SU-DHL-6 (cell line): ENCODE measurements at regions not wholly inside any gene's neighbourhood (a gene's known extent, or its start where the extent isn't known, plus 50 kb on each side); places are given as distances from the start of the nearest gene placed in this dataset.

Experiments used
- H2AFZ ChIP-seq: fragments of 200-600 bp; sonication (generic); 2 replicates; pipeline ENCODE4 v1.6.1; 2014; ENCODE audit warnings: low read depth, mild to moderate bottlenecking, moderate library complexity, mixed read lengths, antibody characterized with exemption, low read length; ENCODE audit not compliant: severe bottlenecking
- H3F3A ChIP-seq: fragments of 200-600 bp; shearing (Covaris generic); 2 replicates; pipeline ENCODE4 v1.6.0; 2016; ENCODE audit warnings: antibody characterized with exemption, mild to moderate bottlenecking; ENCODE audit not compliant: insufficient read depth
- H3K27ac ChIP-seq: fragments of 200-600 bp; sonication (generic); 2 replicates; pipeline ENCODE4 v1.5.1; 2016; ENCODE audit warnings: low read depth, mild to moderate bottlenecking, low read length, moderate library complexity, mixed read lengths
- H3K27me3 ChIP-seq: fragments of 200-600 bp; sonication (generic), shearing (Covaris generic); 2 replicates; pipeline ENCODE4 v1.6.0; 2014; ENCODE audit warnings: mild to moderate bottlenecking, low read length
- H3K36me3 ChIP-seq: fragments of 200-600 bp; sonication (generic); 2 replicates; pipeline ENCODE4 v1.6.1; 2014; ENCODE audit warnings: mild to moderate bottlenecking, low read length, mixed read lengths
- H3K4me2 ChIP-seq: fragments of 300-600, 200-600 bp; shearing (Covaris generic), sonication (generic); 2 replicates; pipeline ENCODE4 v1.6.0; 2014; ENCODE audit warnings: low read length, low read depth, mild to moderate bottlenecking; ENCODE audit not compliant: poor library complexity, severe bottlenecking
- H3K4me3 ChIP-seq: fragments of 200-600 bp; sonication (generic); 2 replicates; pipeline ENCODE4 v1.5.1; 2014; ENCODE audit warnings: antibody characterized with exemption, low read length, mild to moderate bottlenecking, mixed read lengths; ENCODE audit not compliant: insufficient read depth, poor library complexity, severe bottlenecking
- H3K79me2 ChIP-seq: fragments of 200-600 bp; sonication (generic); 2 replicates; pipeline ENCODE4 v1.6.1; 2014; ENCODE audit warnings: mild to moderate bottlenecking, low read length, moderate library complexity; ENCODE audit not compliant: insufficient read depth
- H3K9ac ChIP-seq: fragments of 200-600 bp; sonication (generic); 2 replicates; pipeline ENCODE4 v1.7.0; 2014; ENCODE audit warnings: mild to moderate bottlenecking, low read length
- H3K9me2 ChIP-seq: fragments of 200-600 bp; sonication (generic); replicated peaks from 2 replicates; pipeline ENCODE4 v1.6.1; 2014; ENCODE audit warnings: low read length; ENCODE audit not compliant: insufficient read depth
- H3K9me3 ChIP-seq: fragments of 200-600 bp; sonication (generic); 2 replicates; pipeline ENCODE4 v1.6.1; 2014; ENCODE audit warnings: low read length, mixed read lengths; ENCODE audit not compliant: insufficient read depth
- H4K20me1 ChIP-seq: fragments of 200-600 bp; sonication (generic); 2 replicates; pipeline ENCODE4 v1.6.1; 2014; ENCODE audit warnings: low read depth, mild to moderate bottlenecking, antibody characterized with exemption, low read length, moderate library complexity, mixed read lengths
- EZH2phosphoT487 ChIP-seq: fragments of 200-600 bp; sonication (generic), shearing (Covaris generic); conservative IDR thresholded peaks from 2 replicates; pipeline ENCODE4 v1.6.1; 2018; ENCODE audit warnings: mild to moderate bottlenecking, antibody characterized with exemption, low read length, moderate library complexity, mixed read lengths
- TF ChIP-seq, protein P1 (sequence below): fragments of 200-600 bp; sonication (generic); IDR thresholded peaks from one replicate; pipeline ENCODE4 v1.5.1; 2017; ENCODE audit warnings: antibody characterized with exemption, mild to moderate bottlenecking, low read length, moderate library complexity; ENCODE audit not compliant: insufficient read depth, poor library complexity, severe bottlenecking

DNA sequence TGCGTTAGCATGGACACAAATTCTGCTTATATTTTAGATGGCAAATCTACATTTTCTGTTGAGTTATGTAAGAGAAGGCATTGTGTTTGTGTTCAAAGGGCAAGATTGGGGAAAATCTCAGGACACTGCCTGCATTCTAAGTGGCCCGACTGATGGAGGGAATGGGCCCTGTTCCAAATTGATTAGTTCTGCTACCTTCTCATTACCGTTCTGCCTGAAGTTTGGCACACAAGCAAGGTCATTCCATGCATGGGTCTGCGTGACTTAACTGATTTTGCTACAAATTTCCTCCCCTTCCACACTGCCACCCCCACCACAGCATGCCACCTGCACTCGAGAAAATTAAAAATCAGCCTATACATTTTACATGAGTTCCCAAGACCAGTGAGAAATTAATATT is 409.9 kb downstream of the BRINP1 start:
- H3K79me2 ChIP-seq, result no peaks in the 10 kb centered on the region
- no peak overlapping the region for H3K9ac ChIP-seq
- no peak overlapping the region for H2AFZ ChIP-seq
- no peaks in the 10 kb centered on the region for H4K20me1 ChIP-seq
- H3K9me3 ChIP-seq, result no peaks in the 10 kb centered on the region
- no peaks in the 10 kb centered on the region for H3F3A ChIP-seq
- H3K4me2 ChIP-seq, result no peak overlapping the region
- no peaks in the 10 kb centered on the region for H3K9me2 ChIP-seq
- no peak overlapping the region for H3K4me3 ChIP-seq
- TF ChIP-seq, protein P1, sequence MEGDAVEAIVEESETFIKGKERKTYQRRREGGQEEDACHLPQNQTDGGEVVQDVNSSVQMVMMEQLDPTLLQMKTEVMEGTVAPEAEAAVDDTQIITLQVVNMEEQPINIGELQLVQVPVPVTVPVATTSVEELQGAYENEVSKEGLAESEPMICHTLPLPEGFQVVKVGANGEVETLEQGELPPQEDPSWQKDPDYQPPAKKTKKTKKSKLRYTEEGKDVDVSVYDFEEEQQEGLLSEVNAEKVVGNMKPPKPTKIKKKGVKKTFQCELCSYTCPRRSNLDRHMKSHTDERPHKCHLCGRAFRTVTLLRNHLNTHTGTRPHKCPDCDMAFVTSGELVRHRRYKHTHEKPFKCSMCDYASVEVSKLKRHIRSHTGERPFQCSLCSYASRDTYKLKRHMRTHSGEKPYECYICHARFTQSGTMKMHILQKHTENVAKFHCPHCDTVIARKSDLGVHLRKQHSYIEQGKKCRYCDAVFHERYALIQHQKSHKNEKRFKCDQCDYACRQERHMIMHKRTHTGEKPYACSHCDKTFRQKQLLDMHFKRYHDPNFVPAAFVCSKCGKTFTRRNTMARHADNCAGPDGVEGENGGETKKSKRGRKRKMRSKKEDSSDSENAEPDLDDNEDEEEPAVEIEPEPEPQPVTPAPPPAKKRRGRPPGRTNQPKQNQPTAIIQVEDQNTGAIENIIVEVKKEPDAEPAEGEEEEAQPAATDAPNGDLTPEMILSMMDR, result no peak
- no peak for TF ChIP-seq EZH2phosphoT487
- H3K27ac ChIP-seq, result no peak overlapping the region
- H3K27me3 ChIP-seq, result no peaks in the 10 kb centered on the region
- no peaks in the 10 kb centered on the region for H3K36me3 ChIP-seq

DNA sequence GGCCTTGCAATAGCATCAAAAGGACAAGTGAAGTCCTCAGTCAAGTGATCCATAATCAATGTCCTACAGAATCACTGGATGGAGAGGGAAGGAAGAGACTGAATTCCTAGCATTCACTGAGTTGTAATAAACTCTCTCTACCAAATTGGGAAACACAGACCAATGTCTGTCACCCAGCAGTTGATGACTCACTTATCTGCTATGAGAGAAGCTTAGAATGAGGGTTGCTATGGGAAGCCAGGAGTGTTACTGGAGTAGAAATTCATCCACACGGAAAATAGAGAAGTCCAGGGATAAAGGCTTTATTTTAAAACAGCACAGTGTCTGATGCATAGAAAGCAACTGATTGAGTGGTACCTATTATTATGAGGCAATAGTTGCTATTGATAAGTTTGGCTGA is 407.4 kb downstream of the BRINP1 start:
- no peak for TF ChIP-seq EZH2phosphoT487
- TF ChIP-seq, protein P1, result no peak
- Histone ChIP-seq H2AFZ (no peak overlapping the region), H3K4me3 (no peak overlapping the region), H3K9me3 (no peaks in the 10 kb centered on the region), H3F3A (no peaks in the 10 kb centered on the region), H3K9ac (no peak overlapping the region), H3K27ac (no peak overlapping the region), H3K27me3 (no peaks in the 10 kb centered on the region), H3K79me2 (no peaks in the 10 kb centered on the region), H4K20me1 (no peaks in the 10 kb centered on the region), H3K36me3 (no peaks in the 10 kb centered on the region), H3K9me2 (no peaks in the 10 kb centered on the region), H3K4me2 (no peak overlapping the region)

DNA sequence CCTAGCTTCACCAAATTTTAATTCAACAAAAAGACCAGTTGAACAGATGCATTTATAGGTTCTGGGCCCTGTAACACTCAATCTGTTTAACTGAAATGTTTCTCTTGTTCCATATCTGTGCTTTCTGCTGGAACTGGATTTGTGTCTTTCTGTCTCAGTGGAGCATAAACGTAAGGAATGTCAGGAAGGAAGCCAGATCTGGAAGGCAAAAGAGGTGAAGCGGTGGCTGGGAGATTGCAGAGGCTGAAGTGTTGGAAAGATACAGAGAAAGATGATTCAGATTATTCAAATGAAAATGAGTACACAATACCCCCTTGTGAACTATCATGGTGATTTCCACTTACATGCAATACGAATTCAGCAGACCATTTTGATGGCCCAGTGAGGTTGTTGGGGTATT is 406.8 kb downstream of the BRINP1 start:
- H3K27ac ChIP-seq, result no peak overlapping the region

More for the DNA sequence above, 406.8 kb downstream of the BRINP1 start:
- H3K9ac ChIP-seq, result no peak overlapping the region
- H3K27me3 ChIP-seq, result no peaks in the 10 kb centered on the region
- H4K20me1 ChIP-seq, result no peaks in the 10 kb centered on the region
- no peak for TF ChIP-seq EZH2phosphoT487
- TF ChIP-seq, protein P1, result no peak
- no peaks in the 10 kb centered on the region for H3K79me2 ChIP-seq
- no peaks in the 10 kb centered on the region for H3K36me3 ChIP-seq
- no peak overlapping the region for H2AFZ ChIP-seq
- no peaks in the 10 kb centered on the region for H3K9me3 ChIP-seq
- H3F3A ChIP-seq, result no peaks in the 10 kb centered on the region
- H3K4me2 ChIP-seq, result no peak overlapping the region
- no peaks in the 10 kb centered on the region for H3K9me2 ChIP-seq
- no peak overlapping the region for H3K4me3 ChIP-seq
